DND-41 (cell line): ENCODE measurements at regions not wholly inside any gene's neighbourhood (a gene's known extent, or its start where the extent isn't known, plus 50 kb on each side); places are given as distances from the start of the nearest gene placed in this dataset.

Source experiments
- EZH2 ChIP-seq: IDR thresholded peaks from 3 replicates; pipeline ENCODE4 v1.6.1; 2012; ENCODE audit warnings: borderline replicate concordance, low read depth, mild to moderate bottlenecking, moderate library complexity, low read length, inconsistent platforms; ENCODE audit not compliant: severe bottlenecking
- TF ChIP-seq, protein P1 (sequence below): IDR thresholded peaks from 2 replicates; pipeline ENCODE4 v1.5.1; 2012; ENCODE audit warnings: borderline replicate concordance, low read length, moderate library complexity, mild to moderate bottlenecking; ENCODE audit not compliant: poor library complexity, severe bottlenecking; ENCODE audit errors: extremely low read depth

- TF ChIP-seq, protein P1, sequence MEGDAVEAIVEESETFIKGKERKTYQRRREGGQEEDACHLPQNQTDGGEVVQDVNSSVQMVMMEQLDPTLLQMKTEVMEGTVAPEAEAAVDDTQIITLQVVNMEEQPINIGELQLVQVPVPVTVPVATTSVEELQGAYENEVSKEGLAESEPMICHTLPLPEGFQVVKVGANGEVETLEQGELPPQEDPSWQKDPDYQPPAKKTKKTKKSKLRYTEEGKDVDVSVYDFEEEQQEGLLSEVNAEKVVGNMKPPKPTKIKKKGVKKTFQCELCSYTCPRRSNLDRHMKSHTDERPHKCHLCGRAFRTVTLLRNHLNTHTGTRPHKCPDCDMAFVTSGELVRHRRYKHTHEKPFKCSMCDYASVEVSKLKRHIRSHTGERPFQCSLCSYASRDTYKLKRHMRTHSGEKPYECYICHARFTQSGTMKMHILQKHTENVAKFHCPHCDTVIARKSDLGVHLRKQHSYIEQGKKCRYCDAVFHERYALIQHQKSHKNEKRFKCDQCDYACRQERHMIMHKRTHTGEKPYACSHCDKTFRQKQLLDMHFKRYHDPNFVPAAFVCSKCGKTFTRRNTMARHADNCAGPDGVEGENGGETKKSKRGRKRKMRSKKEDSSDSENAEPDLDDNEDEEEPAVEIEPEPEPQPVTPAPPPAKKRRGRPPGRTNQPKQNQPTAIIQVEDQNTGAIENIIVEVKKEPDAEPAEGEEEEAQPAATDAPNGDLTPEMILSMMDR = no peak
- no peak for TF ChIP-seq EZH2
Observed at GRCh38 chr11:112523951-112524350, 263.3 kb upstream of the PLET1 start.
